Karpas-422 (cell line): ENCODE measurements at regions not wholly inside any gene's neighbourhood (a gene's known extent, or its start where the extent isn't known, plus 50 kb on each side); places are given as distances from the start of the nearest gene placed in this dataset.

Experiments
- DNase-seq: peaks from one replicate; pipeline ENCODE4 v3.0.0-alpha.2; 2015
- H2AFZ ChIP-seq: fragments of 200-600 bp; sonication (generic); 2 replicates; pipeline ENCODE4 v1.6.1; 2014; ENCODE audit warnings: antibody characterized with exemption, low read length, mixed read lengths
- H3K27ac ChIP-seq: fragments of 200-600 bp; sonication (generic); 2 replicates; pipeline ENCODE4 v1.5.1; 2014; ENCODE audit warnings: mild to moderate bottlenecking, low read length, moderate library complexity
- H3K27me3 ChIP-seq: fragments of 200-600 bp; sonication (generic); 2 replicates; pipeline ENCODE4 v1.6.1; 2014; ENCODE audit warnings: low read length, mixed read lengths
- H3K36me3 ChIP-seq: fragments of 200-600 bp; sonication (generic); 2 replicates; pipeline ENCODE4 v1.6.1; 2014; ENCODE audit warnings: low read length, mixed read lengths; ENCODE audit not compliant: insufficient read depth
- H3K4me1 ChIP-seq: fragments of 200-600 bp; sonication (generic); 2 replicates; pipeline ENCODE4 v1.6.1; 2014; ENCODE audit warnings: mild to moderate bottlenecking, low read length, mixed read lengths
- H3K4me2 ChIP-seq: fragments of 200-600 bp; sonication (generic); 2 replicates; pipeline ENCODE4 v1.6.1; 2014; ENCODE audit warnings: low read length, low read depth, mild to moderate bottlenecking; ENCODE audit not compliant: poor library complexity, severe bottlenecking
- H3K4me3 ChIP-seq: fragments of 200-600 bp; sonication (generic); 2 replicates; pipeline ENCODE4 v1.5.1; 2014; ENCODE audit warnings: mild to moderate bottlenecking, antibody characterized with exemption, low read length, mixed read lengths
- H3K79me2 ChIP-seq: fragments of 200-600 bp; sonication (generic); 2 replicates; pipeline ENCODE4 v1.6.1; 2014; ENCODE audit warnings: mild to moderate bottlenecking, low read length, mixed read lengths
- H3K9ac ChIP-seq: fragments of 200-600 bp; sonication (generic); 2 replicates; pipeline ENCODE4 v1.6.0; 2014; ENCODE audit warnings: low read length
- H3K9me2 ChIP-seq: fragments of 200-600 bp; sonication (generic), shearing (Covaris generic); replicated peaks from 2 replicates; pipeline ENCODE4 v1.6.0; 2014; ENCODE audit warnings: mild to moderate bottlenecking, low read length, moderate library complexity; ENCODE audit not compliant: insufficient read depth
- H3K9me3 ChIP-seq: fragments of 300-700, 200-600 bp; sonication (generic); 2 replicates; pipeline ENCODE4 v1.6.1; 2014; ENCODE audit warnings: low read length, mixed read lengths
- H4K20me1 ChIP-seq: fragments of 200-600 bp; sonication (generic); 2 replicates; pipeline ENCODE4 v1.6.1; 2014; ENCODE audit warnings: mild to moderate bottlenecking, antibody characterized with exemption, low read length, low read depth; ENCODE audit not compliant: insufficient read depth

- Histone ChIP-seq H3K27ac (no peak overlapping the region), H3K4me3 (no peak overlapping the region), H3K4me2 (no peak overlapping the region), H3K27me3 (no peaks in the 10 kb centered on the region), H3K9ac (no peak overlapping the region), H3K4me1 (no peaks in the 10 kb centered on the region), H2AFZ (no peak overlapping the region), H4K20me1 (no peaks in the 10 kb centered on the region), H3K9me2 (no peaks in the 10 kb centered on the region), H3K36me3 (no peaks in the 10 kb centered on the region), H3K9me3 (no peaks in the 10 kb centered on the region), H3K79me2 (no peaks in the 10 kb centered on the region)
- peak; percentile 85 for DNase-seq
Measured at GRCh38 chr19:29263305-29264135, 50.6 kb upstream of the UQCRFS1 start.

- Histone ChIP-seq H4K20me1 (no peaks in the 10 kb centered on the region), H3K9me3 (no peaks in the 10 kb centered on the region), H3K9ac (no peak overlapping the region), H3K4me1 (no peaks in the 10 kb centered on the region), H3K4me2 (no peak overlapping the region), H3K79me2 (no peaks in the 10 kb centered on the region), H3K27me3 (no peaks in the 10 kb centered on the region), H2AFZ (no peak overlapping the region), H3K36me3 (no peaks in the 10 kb centered on the region), H3K27ac (no peak overlapping the region), H3K4me3 (no peak overlapping the region), H3K9me2 (no peaks in the 10 kb centered on the region)
- DNase-seq: no peak
Measured at GRCh38 chr19:29264897-29265296, 51.9 kb upstream of the UQCRFS1 start.

DNA sequence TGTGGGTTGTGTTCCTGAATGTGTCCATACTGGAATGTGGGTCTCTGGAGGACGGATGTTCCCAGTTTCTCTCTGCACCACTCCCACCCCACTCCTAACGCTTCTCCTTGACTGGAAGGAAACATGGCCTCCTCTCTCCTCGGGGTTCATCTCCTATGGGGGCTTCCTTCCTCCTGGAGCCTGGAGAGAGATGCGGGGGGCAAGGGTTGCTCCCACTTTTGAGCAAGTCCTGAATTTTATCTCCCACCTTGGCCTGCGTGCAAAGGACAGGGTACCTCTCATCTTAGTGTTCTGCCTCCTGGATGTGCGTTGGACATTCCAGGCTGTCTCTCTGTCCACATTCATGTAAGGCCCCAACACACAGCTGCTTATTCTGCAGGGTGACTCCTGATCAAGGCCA is 52.5 kb upstream of the UQCRFS1 start:
- Histone ChIP-seq H3K79me2 (no peaks in the 10 kb centered on the region), H3K9ac (no peak overlapping the region), H3K27ac (no peak overlapping the region), H3K4me2 (no peak overlapping the region), H4K20me1 (no peaks in the 10 kb centered on the region), H3K27me3 (no peaks in the 10 kb centered on the region), H3K9me3 (no peaks in the 10 kb centered on the region), H3K4me1 (no peaks in the 10 kb centered on the region), H3K4me3 (no peak overlapping the region), H3K36me3 (no peaks in the 10 kb centered on the region), H3K9me2 (no peaks in the 10 kb centered on the region), H2AFZ (no peak overlapping the region)
- no peak for DNase-seq

DNA sequence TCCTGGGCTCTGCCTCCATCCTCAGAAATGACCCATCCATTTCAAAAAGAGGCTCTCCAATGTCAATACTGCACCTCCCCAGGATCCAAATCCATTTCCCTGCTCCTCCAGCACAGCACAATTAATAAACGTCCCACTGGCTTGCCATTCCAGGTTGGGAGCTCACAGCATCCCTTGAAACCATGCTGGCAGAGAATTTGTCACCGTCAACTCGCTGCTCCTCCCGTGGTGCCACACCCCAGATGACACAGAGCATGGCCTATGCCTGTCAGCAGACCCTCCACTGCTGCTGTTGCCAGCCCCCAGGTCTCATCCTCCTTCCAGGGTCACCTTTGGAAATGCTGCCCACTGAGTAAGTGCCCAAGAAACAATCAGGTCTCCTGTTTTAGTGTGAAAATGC is 53.0 kb upstream of the UQCRFS1 start:
- H3K9ac ChIP-seq: no peak overlapping the region
- no peak overlapping the region for H3K27ac ChIP-seq
- no peak for DNase-seq
- H3K27me3 ChIP-seq: no peaks in the 10 kb centered on the region
- no peak overlapping the region for H3K4me3 ChIP-seq
- H3K79me2 ChIP-seq: no peaks in the 10 kb centered on the region
- no peaks in the 10 kb centered on the region for H4K20me1 ChIP-seq
- no peaks in the 10 kb centered on the region for H3K9me3 ChIP-seq
- H3K9me2 ChIP-seq: no peaks in the 10 kb centered on the region
- no peak overlapping the region for H2AFZ ChIP-seq
- no peaks in the 10 kb centered on the region for H3K36me3 ChIP-seq
- no peak overlapping the region for H3K4me2 ChIP-seq
- no peaks in the 10 kb centered on the region for H3K4me1 ChIP-seq

DNA sequence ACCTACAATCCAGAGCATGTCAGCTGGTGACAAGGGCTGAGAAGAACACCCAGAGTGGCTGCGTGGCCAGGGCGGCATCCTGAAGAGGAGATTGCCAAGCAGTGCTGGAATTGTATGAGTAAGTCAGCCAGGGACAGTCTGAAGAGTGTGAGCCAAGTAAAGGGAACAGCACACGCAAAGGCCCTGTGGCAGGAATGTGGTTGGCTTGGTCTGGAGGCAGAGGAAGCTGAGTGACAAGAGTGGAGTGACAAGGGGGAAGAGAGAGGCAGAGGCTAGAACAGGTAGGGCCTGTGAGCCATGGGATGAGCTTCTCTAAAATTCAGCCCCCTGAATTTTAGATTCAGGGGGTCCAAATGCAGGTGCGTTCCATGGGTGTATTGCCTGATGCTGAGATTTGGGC is 53.7 kb upstream of the UQCRFS1 start:
- Histone ChIP-seq H3K36me3 (no peaks in the 10 kb centered on the region), H3K9ac (no peak overlapping the region), H2AFZ (no peak overlapping the region), H3K4me3 (no peak overlapping the region), H3K27ac (no peak overlapping the region), H3K27me3 (no peaks in the 10 kb centered on the region), H3K79me2 (no peaks in the 10 kb centered on the region), H3K4me2 (no peak overlapping the region), H3K9me2 (no peaks in the 10 kb centered on the region), H4K20me1 (no peaks in the 10 kb centered on the region), H3K9me3 (no peaks in the 10 kb centered on the region), H3K4me1 (no peaks in the 10 kb centered on the region)
- DNase-seq: no peak

DNA sequence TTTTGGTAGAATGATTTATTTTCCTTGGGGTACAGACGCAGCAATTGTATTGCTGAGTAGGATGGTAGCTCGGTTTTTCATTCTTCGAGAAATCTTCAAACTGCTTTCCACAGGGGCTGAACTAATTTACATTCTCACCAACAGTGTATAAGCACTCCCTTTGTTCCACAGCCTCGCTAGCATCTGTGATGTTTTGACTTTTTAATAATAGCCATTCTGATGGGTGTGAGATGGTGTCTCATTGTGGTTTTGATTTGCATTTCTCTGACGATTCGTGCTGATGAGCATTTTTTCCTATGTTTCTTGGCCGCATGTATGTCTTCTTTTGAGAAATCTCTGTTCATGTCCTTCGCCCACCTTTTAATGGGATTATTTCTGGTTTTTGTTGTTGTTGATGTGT is 54.8 kb upstream of the UQCRFS1 start:
- Histone ChIP-seq H3K9me3 (no peaks in the 10 kb centered on the region), H4K20me1 (no peaks in the 10 kb centered on the region), H3K27me3 (no peaks in the 10 kb centered on the region), H3K36me3 (no peaks in the 10 kb centered on the region), H3K79me2 (no peaks in the 10 kb centered on the region), H3K4me3 (no peak overlapping the region), H3K4me1 (no peaks in the 10 kb centered on the region), H3K9ac (no peak overlapping the region), H3K27ac (no peak overlapping the region), H2AFZ (no peak overlapping the region), H3K4me2 (no peak overlapping the region), H3K9me2 (no peaks in the 10 kb centered on the region)
- DNase-seq: no peak

DNA sequence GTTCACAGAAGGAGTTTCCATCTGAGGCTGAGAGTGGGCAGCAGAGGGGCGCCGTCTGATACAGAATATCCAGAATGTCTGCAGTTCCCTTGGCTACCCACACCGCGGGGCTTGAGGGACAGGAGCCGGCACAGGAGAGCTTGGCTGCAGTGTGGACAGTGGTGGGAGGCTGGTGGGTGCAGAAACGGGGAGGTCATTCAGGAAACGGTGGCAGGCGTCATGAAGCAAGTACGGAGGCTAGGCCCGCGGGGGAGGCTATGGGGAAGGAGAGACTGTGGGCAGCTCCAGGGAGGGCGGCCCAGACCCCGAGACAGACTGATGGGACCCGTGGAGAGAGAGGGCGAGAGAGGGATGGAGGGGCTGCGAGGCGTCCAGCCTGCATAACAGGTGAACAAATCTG is 55.2 kb upstream of the UQCRFS1 start:
- Histone ChIP-seq H3K9me2 (no peaks in the 10 kb centered on the region), H3K4me1 (no peaks in the 10 kb centered on the region), H3K9ac (no peak overlapping the region), H3K79me2 (no peaks in the 10 kb centered on the region), H4K20me1 (no peaks in the 10 kb centered on the region), H3K4me3 (no peak overlapping the region), H3K9me3 (no peaks in the 10 kb centered on the region), H3K27me3 (no peaks in the 10 kb centered on the region), H2AFZ (no peak overlapping the region), H3K27ac (no peak overlapping the region), H3K36me3 (no peaks in the 10 kb centered on the region), H3K4me2 (no peak overlapping the region)
- no peak for DNase-seq

DNA sequence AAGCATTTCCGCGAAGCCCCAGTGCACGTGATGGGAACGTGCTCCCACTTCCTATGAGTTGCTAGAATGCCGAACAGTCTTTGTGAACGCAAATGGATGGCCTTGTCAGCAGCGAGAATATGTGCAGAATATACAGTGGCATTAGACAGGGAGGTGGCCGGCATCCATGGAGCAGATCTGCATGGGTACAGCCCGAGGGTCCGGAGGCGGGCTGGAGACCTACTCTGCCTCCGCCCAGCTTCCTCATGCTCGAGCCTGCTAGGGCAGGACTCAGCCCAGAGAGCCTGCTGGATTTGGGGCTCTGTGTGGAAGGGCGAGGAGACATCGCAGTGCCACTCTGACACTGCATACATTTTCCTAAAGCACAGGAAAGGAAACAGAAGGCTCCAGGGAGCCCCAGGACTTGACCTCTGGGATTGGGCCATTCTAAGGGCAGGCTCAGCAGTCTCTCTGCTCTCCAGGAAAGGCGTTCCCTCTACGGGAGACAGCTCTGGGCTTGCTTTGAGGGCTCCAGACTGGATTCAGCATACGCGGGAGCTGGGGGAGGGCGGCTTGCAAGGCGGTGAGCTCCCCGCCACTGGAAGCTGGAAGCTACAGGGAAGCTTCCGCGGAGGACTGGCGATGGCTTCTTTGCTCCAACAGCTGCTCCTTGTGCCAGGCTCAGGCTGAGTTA is 55.9 kb upstream of the UQCRFS1 start:
- Histone ChIP-seq H3K4me1 (no peaks in the 10 kb centered on the region), H3K9me3 (no peaks in the 10 kb centered on the region), H3K79me2 (no peaks in the 10 kb centered on the region), H3K4me3 (no peak overlapping the region), H3K27me3 (no peaks in the 10 kb centered on the region), H4K20me1 (no peaks in the 10 kb centered on the region), H3K27ac (no peak overlapping the region), H3K9ac (no peak overlapping the region), H3K36me3 (no peaks in the 10 kb centered on the region), H3K4me2 (no peak overlapping the region), H3K9me2 (no peaks in the 10 kb centered on the region), H2AFZ (no peak overlapping the region)
- DNase-seq: no peak
